H1 (cell line): ENCODE measurements at regions not wholly inside any gene's neighbourhood (a gene's known extent, or its start where the extent isn't known, plus 50 kb on each side); places are given as distances from the start of the nearest gene placed in this dataset.

ENCODE experiments used
- CTCF ChIA-PET: fragments of 300-600 bp; sonication (Branson Sonifier 250); formaldehyde crosslinking; loops from one replicate; lab custom pipeline; 2021; ENCODE audit not compliant: partially characterized antibody; lab: Charles Lee
- POLR2A ChIA-PET: fragments of 300-600 bp; sonication (Branson Sonifier 250); formaldehyde crosslinking; loops from one replicate; lab custom pipeline; 2021; ENCODE audit warnings: inconsistent platforms; ENCODE audit not compliant: partially characterized antibody; lab: Charles Lee
- DNase-seq, 2 experiments: peaks; one replicate each; pipeline versions ENCODE4 v3.0.0 to v3.0.0-alpha.2; 2010 to 2022; ENCODE audit warnings: low spot score in 2 of 2, low read depth in 1 of 2, mixed read lengths in 1 of 2
- FAIRE-seq: peaks from 2 replicates; lab custom pipeline; 2011; peaks lifted over from hg19 to GRCh38; lab: Jason Lieb, UNC
- H2AFZ ChIP-seq: 2 replicates; pipeline ENCODE4 v1.8.1; 2012; ENCODE audit warnings: low read length, inconsistent platforms
- H2AK5ac ChIP-seq: 2 replicates; pipeline ENCODE4 v1.6.1; 2013; ENCODE audit warnings: low read depth, low read length
- H2BK120ac ChIP-seq: replicated peaks from 2 replicates; pipeline ENCODE3; 2013; ENCODE audit warnings: low read depth, low read length, inconsistent platforms
- H2BK12ac ChIP-seq: 2 replicates; pipeline ENCODE4 v1.6.1; 2013; ENCODE audit warnings: low read depth, low read length
- H2BK15ac ChIP-seq: 2 replicates; pipeline ENCODE4 v1.6.1; 2013; ENCODE audit warnings: low read length
- H2BK20ac ChIP-seq: 2 replicates; pipeline ENCODE4 v1.6.1; 2013; ENCODE audit warnings: low read length
- H2BK5ac ChIP-seq: 2 replicates; pipeline ENCODE4 v1.6.1; 2013; ENCODE audit warnings: low read depth, low read length
- H3K14ac ChIP-seq: 2 replicates; pipeline ENCODE4 v1.6.1; 2013; ENCODE audit warnings: inconsistent platforms; ENCODE audit not compliant: insufficient read length
- H3K18ac ChIP-seq: 2 replicates; pipeline ENCODE4 v1.6.1; 2013; ENCODE audit warnings: low read length; ENCODE audit errors: extremely low read depth
- H3K23ac ChIP-seq: 2 replicates; pipeline ENCODE4 v1.6.1; 2013; ENCODE audit warnings: inconsistent platforms; ENCODE audit not compliant: insufficient read length
- H3K23me2 ChIP-seq: 2 replicates; pipeline ENCODE4 v1.6.1; 2013; ENCODE audit warnings: low read depth, low read length
- H3K27ac ChIP-seq: 2 replicates; pipeline ENCODE4 v1.6.1; 2011; ENCODE audit warnings: low read depth, low read length, inconsistent platforms
- H3K27me3 ChIP-seq, 4 experiments: replicated peaks in 1 of 4; 1 replicate in 1 of 4; 2 replicates in 3 of 4; pipeline versions ENCODE4 v1.6.1 to v1.8.1; 2011 to 2013; ENCODE audit warnings: low read length in 3 of 4, mild to moderate bottlenecking in 3 of 4, inconsistent platforms in 2 of 4, mixed read lengths in 2 of 4, moderate library complexity in 1 of 4; ENCODE audit not compliant: control insufficient read depth in 3 of 4, insufficient read depth in 3 of 4; ENCODE audit errors: extremely low read depth in 1 of 4
- H3K36me3 ChIP-seq, 4 experiments: 2 replicates each; pipeline versions ENCODE4 v1.6.1 to v1.8.1; 2011 to 2013; ENCODE audit warnings: mild to moderate bottlenecking in 4 of 4, low read length in 3 of 4, moderate library complexity in 2 of 4, control low read depth in 1 of 4, inconsistent platforms in 1 of 4; ENCODE audit not compliant: insufficient read depth in 4 of 4, control insufficient read depth in 2 of 4
- H3K4ac ChIP-seq: replicated peaks from 2 replicates; pipeline ENCODE3; 2013; ENCODE audit warnings: low read length, low read depth, mixed read lengths, inconsistent platforms; ENCODE audit not compliant: insufficient read length
- H3K4me1 ChIP-seq, 4 experiments: replicated peaks in 1 of 4; 1 replicate in 1 of 4; 2 replicates in 3 of 4; pipeline versions ENCODE4 v1.6.1 to v1.8.1; 2011 to 2013; ENCODE audit warnings: low read length in 3 of 4, inconsistent platforms in 2 of 4, mixed read lengths in 1 of 4; ENCODE audit not compliant: insufficient read depth in 4 of 4, control insufficient read depth in 3 of 4
- H3K4me2 ChIP-seq, 2 experiments: 2 replicates each; pipeline versions ENCODE4 v1.6.1 to v1.8.1; 2011 to 2013; ENCODE audit warnings: low read depth in 2 of 2, low read length in 2 of 2, control low read depth in 1 of 2, inconsistent platforms in 1 of 2, mild to moderate bottlenecking in 1 of 2; ENCODE audit not compliant: insufficient read depth in 1 of 2
- H3K4me3 ChIP-seq, 4 experiments: fragments of 200-600, 300-600 bp in 1 of 4; sonication (generic), shearing (Covaris generic), sonication (Bioruptor Twin) in 1 of 4; 2 replicates each; pipeline versions ENCODE4 v1.5.1 to v1.8.1; 2011 to 2016; ENCODE audit warnings: low read length in 4 of 4, low read depth in 3 of 4, control low read depth in 2 of 4, inconsistent platforms in 2 of 4, mild to moderate bottlenecking in 2 of 4, mixed read lengths in 1 of 4, moderate library complexity in 1 of 4; ENCODE audit not compliant: insufficient read depth in 2 of 4; ENCODE audit errors: extremely low read depth in 1 of 4
- H3K56ac ChIP-seq: replicated peaks from 2 replicates; pipeline ENCODE3; 2013; ENCODE audit warnings: low read depth, mild to moderate bottlenecking, mixed read lengths, low read length, inconsistent platforms; ENCODE audit not compliant: insufficient read length
- H3K79me1 ChIP-seq: 2 replicates; pipeline ENCODE4 v1.6.1; 2013; ENCODE audit warnings: low read depth, low read length, control low read depth
- H3K79me2 ChIP-seq, 2 experiments: 2 replicates each; pipeline versions ENCODE4 v1.6.1 to v1.8.1; 2012 to 2013; ENCODE audit warnings: low read length in 2 of 2, mild to moderate bottlenecking in 2 of 2, inconsistent platforms in 1 of 2; ENCODE audit not compliant: insufficient read depth in 2 of 2, control insufficient read depth in 1 of 2
- H3K9ac ChIP-seq, 4 experiments: replicated peaks in 1 of 4; 1 replicate in 1 of 4; 2 replicates in 3 of 4; pipeline versions ENCODE4 v1.6.1 to v1.8.1; 2011 to 2013; ENCODE audit warnings: low read depth in 3 of 4, low read length in 3 of 4, control low read depth in 2 of 4, mild to moderate bottlenecking in 2 of 4, moderate library complexity in 2 of 4, inconsistent platforms in 1 of 4; ENCODE audit errors: extremely low read depth in 1 of 4
- H3K9me3 ChIP-seq, 2 experiments: 2 replicates each; pipeline versions ENCODE4 v1.6.1 to v1.8.1; 2012 to 2013; ENCODE audit warnings: mild to moderate bottlenecking in 2 of 2, moderate library complexity in 2 of 2, control low read depth in 1 of 2, inconsistent platforms in 1 of 2, low read depth in 1 of 2, low read length in 1 of 2, mixed read lengths in 1 of 2; ENCODE audit not compliant: insufficient read depth in 2 of 2
- H4K20me1 ChIP-seq, 2 experiments: replicated peaks in 1 of 2; 2 replicates each; pipeline versions ENCODE3 to v1.8.1; 2011 to 2013; ENCODE audit warnings: inconsistent platforms in 2 of 2, low read length in 2 of 2, mild to moderate bottlenecking in 1 of 2; ENCODE audit not compliant: insufficient read depth in 2 of 2, control insufficient read depth in 1 of 2
- H4K5ac ChIP-seq: 2 replicates; pipeline ENCODE4 v1.6.1; 2013; ENCODE audit warnings: low read length, low read depth, mixed read lengths, inconsistent platforms; ENCODE audit not compliant: insufficient read length
- H4K8ac ChIP-seq: 2 replicates; pipeline ENCODE4 v1.8.0; 2013; ENCODE audit warnings: mild to moderate bottlenecking, moderate library complexity, low read length, inconsistent platforms; ENCODE audit not compliant: insufficient read depth; ENCODE audit errors: extremely low read depth
- H4K91ac ChIP-seq: replicated peaks from 2 replicates; pipeline ENCODE3; 2013; ENCODE audit warnings: low read length, mixed read lengths, inconsistent platforms; ENCODE audit not compliant: insufficient read length
- BACH1 ChIP-seq: IDR thresholded peaks from 2 replicates; pipeline ENCODE4 v1.6.1; 2012; ENCODE audit warnings: low read length, improper control_type of control experiment
- CBX8 ChIP-seq: fragments of 300-800, 300-1000 bp; sonication (generic); IDR thresholded peaks from 2 replicates; pipeline ENCODE4 v1.7.1; 2016; ENCODE audit warnings: low read depth, low read length, borderline replicate concordance
- CEBPB ChIP-seq: IDR thresholded peaks from 2 replicates; pipeline ENCODE4 v1.6.1; 2012; ENCODE audit warnings: low read depth, low read length
- CREB1 ChIP-seq: IDR thresholded peaks from 2 replicates; pipeline ENCODE4 v1.6.1; 2012; ENCODE audit warnings: inconsistent platforms
- CTBP2 ChIP-seq: IDR thresholded peaks from 2 replicates; pipeline ENCODE4 v1.7.0; 2011; ENCODE audit warnings: borderline replicate concordance, mild to moderate bottlenecking, moderate library complexity, mixed read lengths, low read length; ENCODE audit not compliant: insufficient read depth, insufficient read length
- CTCF ChIP-seq, 3 experiments: IDR thresholded peaks; 1 replicate in 2 of 3; 2 replicates in 1 of 3; pipeline versions ENCODE4 v1.5.1 to v1.6.1; 2011; ENCODE audit warnings: low read length in 3 of 3, mild to moderate bottlenecking in 3 of 3, inconsistent platforms in 2 of 3, low read depth in 1 of 3, moderate library complexity in 1 of 3; ENCODE audit not compliant: insufficient read depth in 1 of 3; ENCODE audit errors: control extremely low read depth in 1 of 3
- FOSL1 ChIP-seq: IDR thresholded peaks from 2 replicates; pipeline ENCODE4 v1.6.1; 2011; ENCODE audit warnings: mild to moderate bottlenecking, low read depth, low read length, moderate library complexity; ENCODE audit not compliant: insufficient read depth
- JUND ChIP-seq: IDR thresholded peaks from 2 replicates; pipeline ENCODE4 v1.6.1; 2011; ENCODE audit warnings: mild to moderate bottlenecking, improper control_type of control experiment, low read length
- SAP30 ChIP-seq: fragments of 300-600 bp; sonication (generic); IDR thresholded peaks from 2 replicates; pipeline ENCODE4 v1.7.1; 2012; ENCODE audit warnings: low read length, moderate library complexity, mild to moderate bottlenecking, inconsistent platforms; ENCODE audit not compliant: insufficient read depth, insufficient replicate concordance
- SIRT6 ChIP-seq: IDR thresholded peaks from one replicate; pipeline ENCODE4 v1.7.1; 2012; ENCODE audit warnings: low read length, inconsistent platforms
- SIX5 ChIP-seq: IDR thresholded peaks from 2 replicates; pipeline ENCODE4 v1.6.1; 2011; ENCODE audit warnings: mild to moderate bottlenecking, low read depth, low read length
- SP2 ChIP-seq: IDR thresholded peaks from 2 replicates; pipeline ENCODE4 v1.6.1; 2012; ENCODE audit warnings: mild to moderate bottlenecking, low read length, inconsistent platforms
- WGBS, 2 experiments: shearing (Covaris generic) in 1 of 2; methylation state at CpG; one replicate each; pipeline versions ENCODE4 v1.1.6 to v1.1.7; 2013 to 2015; ENCODE audit warnings: low lambda C conversion rate in 2 of 2, mixed read lengths in 2 of 2, inconsistent platforms in 1 of 2, low coverage in 1 of 2, missing lambda C conversion rate in 1 of 2; ENCODE audit not compliant: insufficient replicate concordance in 2 of 2, insufficient coverage in 1 of 2, insufficient read length in 1 of 2; ENCODE audit errors: extremely low coverage in 1 of 2, missing lambda C conversion rate in 1 of 2; 5-methylcytosine and 5-hydroxymethylcytosine counted together

- no peak overlapping the region for H2BK15ac ChIP-seq
- H3K14ac ChIP-seq = no peak overlapping the region
- FAIRE-seq = no peak
- no peak overlapping the region for H4K5ac ChIP-seq
- H3K79me2 ChIP-seq = no peaks in the 10 kb centered on the region
- no peak for DNase-seq
- no peak overlapping the region for H3K23ac ChIP-seq
- no peak overlapping the region; a peak in 1 of 4 replicates for H3K4me2 ChIP-seq
- H4K8ac ChIP-seq = no peak overlapping the region
- peak overlapping the region; percentile 68; the same call in 1 of the 2 replicates for H2AFZ ChIP-seq
- H3K4ac ChIP-seq = no peak overlapping the region
- ChIA-PET POLR2A (interaction anchor here (1.4 to 1.6 kb wide), 2 partner anchors 10 to 21 kb away, joined by 3 read pairs; no protein-coding TSS in a partner anchor), CTCF (interaction anchor here (0.6 to 1.4 kb wide), 3 partner anchors 10 to 494 kb away, joined by 3 to 6 read pairs (median 4); no protein-coding TSS in a partner anchor)
- H2BK120ac ChIP-seq = no peak overlapping the region
- H4K20me1 ChIP-seq = no peaks in the 10 kb centered on the region
- H3K79me1 ChIP-seq = no peaks in the 10 kb centered on the region
- no peak overlapping the region for H3K56ac ChIP-seq
- H2BK5ac ChIP-seq = no peak overlapping the region
- H3K4me3 ChIP-seq = no peak overlapping the region
- H3K9ac ChIP-seq = no peak overlapping the region
- H2BK12ac ChIP-seq = 0 out of 2 replicates have a peak overlapping the region, but pooled peaks have one; percentile 13
- H3K27ac ChIP-seq = no peak overlapping the region
- H2BK20ac ChIP-seq = no peak overlapping the region; the same call in 1 of the 2 replicates
- no peaks in the 10 kb centered on the region for H3K23me2 ChIP-seq
- 67% methylated on average over 1 of the region's 1 CpG; no CpG with 5 or more reads in 1 of the 2 experiments for WGBS, 2 experiments
- peak overlapping the region; percentile 11; the same call in 1 of the 2 replicates for H3K18ac ChIP-seq
- H4K91ac ChIP-seq = no peak overlapping the region
- no peaks in the 10 kb centered on the region for H3K27me3 ChIP-seq
- H3K9me3 ChIP-seq = no peaks in the 10 kb centered on the region
- H3K36me3 ChIP-seq = no peaks in the 10 kb centered on the region
- peaks cover 1 to 15% (median 7%) of the 10 kb centered on the region in 4 experiments; a peak in 6 of 7 replicates for H3K4me1 ChIP-seq
- H2AK5ac ChIP-seq = no peak overlapping the region
- TF ChIP-seq JUND (no peak), CTCF (IDR thresholded peaks at IDR 0.05; ENCODE audit: control extremely low read depth in 1 of 3, insufficient read depth in 1 of 3, low read depth in 1 of 3, low read length in 3 of 3) (no peak), SIRT6 (no peak), BACH1 (no peak), CEBPB (no peak), SP2 (no peak), FOSL1 (no peak), SIX5 (no peak), CBX8 (no peak), CTBP2 (no peak), CREB1 (no peak), SAP30 (no peak)
Observed at GRCh38 chr1:216805953-216806352, 82.7 kb upstream of the ESRRG start.
